OCI-LY1 (cell line): ENCODE measurements at regions not wholly inside any gene's neighbourhood (a gene's known extent, or its start where the extent isn't known, plus 50 kb on each side); places are given as distances from the start of the nearest gene placed in this dataset.

Experiments
- EZH2 ChIP-seq: fragments of 200-600 bp; sonication (generic), shearing (Covaris generic); IDR thresholded peaks from 2 replicates; pipeline ENCODE4 v1.8.0; 2017; ENCODE audit warnings: borderline replicate concordance, mixed run types, mild to moderate bottlenecking, antibody characterized with exemption, low read length, moderate library complexity, mixed read lengths
- TF ChIP-seq, protein P1 (sequence below): fragments of 200-600 bp; sonication (generic), shearing (Covaris generic); IDR thresholded peaks from 2 replicates; pipeline ENCODE4 v1.5.1; 2017; ENCODE audit warnings: mild to moderate bottlenecking, antibody characterized with exemption, low read length, moderate library complexity, mixed read lengths

DNA sequence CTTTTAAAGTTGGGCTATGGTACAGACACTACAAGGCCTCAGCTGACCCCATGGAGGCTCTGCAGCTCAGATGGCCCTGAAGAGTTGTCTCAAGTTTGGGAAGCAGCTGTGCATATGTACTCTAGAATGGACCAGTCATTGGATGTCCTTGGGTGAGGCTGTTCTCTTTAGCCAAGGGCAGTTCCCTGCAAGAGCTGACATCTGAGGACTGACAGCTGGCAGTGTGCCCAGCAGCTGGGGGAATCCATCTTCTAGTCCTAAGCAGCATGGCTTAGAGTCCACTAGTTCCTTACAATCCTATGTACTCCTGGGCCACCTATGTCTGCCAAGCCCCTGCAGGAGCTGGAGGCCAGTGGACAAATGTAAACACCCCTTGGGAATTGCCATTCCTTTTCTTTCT lies 76.5 kb downstream of the C11orf91 start:
- TF ChIP-seq EZH2 = no peak
- TF ChIP-seq, protein P1, sequence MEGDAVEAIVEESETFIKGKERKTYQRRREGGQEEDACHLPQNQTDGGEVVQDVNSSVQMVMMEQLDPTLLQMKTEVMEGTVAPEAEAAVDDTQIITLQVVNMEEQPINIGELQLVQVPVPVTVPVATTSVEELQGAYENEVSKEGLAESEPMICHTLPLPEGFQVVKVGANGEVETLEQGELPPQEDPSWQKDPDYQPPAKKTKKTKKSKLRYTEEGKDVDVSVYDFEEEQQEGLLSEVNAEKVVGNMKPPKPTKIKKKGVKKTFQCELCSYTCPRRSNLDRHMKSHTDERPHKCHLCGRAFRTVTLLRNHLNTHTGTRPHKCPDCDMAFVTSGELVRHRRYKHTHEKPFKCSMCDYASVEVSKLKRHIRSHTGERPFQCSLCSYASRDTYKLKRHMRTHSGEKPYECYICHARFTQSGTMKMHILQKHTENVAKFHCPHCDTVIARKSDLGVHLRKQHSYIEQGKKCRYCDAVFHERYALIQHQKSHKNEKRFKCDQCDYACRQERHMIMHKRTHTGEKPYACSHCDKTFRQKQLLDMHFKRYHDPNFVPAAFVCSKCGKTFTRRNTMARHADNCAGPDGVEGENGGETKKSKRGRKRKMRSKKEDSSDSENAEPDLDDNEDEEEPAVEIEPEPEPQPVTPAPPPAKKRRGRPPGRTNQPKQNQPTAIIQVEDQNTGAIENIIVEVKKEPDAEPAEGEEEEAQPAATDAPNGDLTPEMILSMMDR = no peak
